Neural cell (in vitro differentiated cells): ENCODE measurements at regions not wholly inside any gene's neighbourhood (a gene's known extent, or its start where the extent isn't known, plus 50 kb on each side); places are given as distances from the start of the nearest gene placed in this dataset.

Source experiments
- EP300 ChIP-seq: fragments of 450-650 bp; conservative IDR thresholded peaks from 2 replicates; pipeline ENCODE4 v1.6.1; 2014; ENCODE audit warnings: antibody characterized with exemption, mild to moderate bottlenecking, moderate library complexity; ENCODE audit not compliant: poor library complexity, severe bottlenecking
- EZH2 ChIP-seq: fragments of 200-600, 300-800 bp; shearing (Covaris generic), sonication (generic); IDR thresholded peaks from 2 replicates; pipeline ENCODE4 v1.6.1; 2014; ENCODE audit warnings: antibody characterized with exemption, low read length, borderline replicate concordance, mild to moderate bottlenecking; ENCODE audit not compliant: insufficient read depth, poor library complexity, severe bottlenecking
- MXI1 ChIP-seq: fragments of 450-650 bp; conservative IDR thresholded peaks from 2 replicates; pipeline ENCODE4 v1.6.1; 2014; ENCODE audit warnings: antibody characterized with exemption, mild to moderate bottlenecking; ENCODE audit not compliant: poor library complexity, severe bottlenecking
- POLR2AphosphoS5 ChIP-seq: IDR thresholded peaks from 2 replicates; pipeline ENCODE4 v1.6.1; 2012
- RAD21 ChIP-seq: fragments of 450-650 bp; conservative IDR thresholded peaks from 2 replicates; pipeline ENCODE4 v1.6.1; 2014; ENCODE audit warnings: antibody characterized with exemption, mild to moderate bottlenecking, moderate library complexity
- SMC3 ChIP-seq: fragments of 450-650 bp; conservative IDR thresholded peaks from 2 replicates; pipeline ENCODE4 v1.6.1; 2014; ENCODE audit warnings: antibody characterized with exemption, mild to moderate bottlenecking, moderate library complexity; ENCODE audit not compliant: poor library complexity
- TAF1 ChIP-seq: IDR thresholded peaks from 2 replicates; pipeline ENCODE4 v1.6.1; 2012; ENCODE audit warnings: low read depth
- TF ChIP-seq, protein P1 (sequence below): fragments of 450-650 bp; IDR thresholded peaks from 2 replicates; pipeline ENCODE4 v1.5.1; 2014; ENCODE audit warnings: antibody characterized with exemption, mild to moderate bottlenecking, moderate library complexity; ENCODE audit not compliant: poor library complexity, severe bottlenecking
- TF ChIP-seq, protein P2 (sequence below): IDR thresholded peaks from 2 replicates; pipeline ENCODE4 v1.6.1; 2012; ENCODE audit warnings: borderline replicate concordance

- TF ChIP-seq EZH2 = no peak
- TF ChIP-seq, protein P1, sequence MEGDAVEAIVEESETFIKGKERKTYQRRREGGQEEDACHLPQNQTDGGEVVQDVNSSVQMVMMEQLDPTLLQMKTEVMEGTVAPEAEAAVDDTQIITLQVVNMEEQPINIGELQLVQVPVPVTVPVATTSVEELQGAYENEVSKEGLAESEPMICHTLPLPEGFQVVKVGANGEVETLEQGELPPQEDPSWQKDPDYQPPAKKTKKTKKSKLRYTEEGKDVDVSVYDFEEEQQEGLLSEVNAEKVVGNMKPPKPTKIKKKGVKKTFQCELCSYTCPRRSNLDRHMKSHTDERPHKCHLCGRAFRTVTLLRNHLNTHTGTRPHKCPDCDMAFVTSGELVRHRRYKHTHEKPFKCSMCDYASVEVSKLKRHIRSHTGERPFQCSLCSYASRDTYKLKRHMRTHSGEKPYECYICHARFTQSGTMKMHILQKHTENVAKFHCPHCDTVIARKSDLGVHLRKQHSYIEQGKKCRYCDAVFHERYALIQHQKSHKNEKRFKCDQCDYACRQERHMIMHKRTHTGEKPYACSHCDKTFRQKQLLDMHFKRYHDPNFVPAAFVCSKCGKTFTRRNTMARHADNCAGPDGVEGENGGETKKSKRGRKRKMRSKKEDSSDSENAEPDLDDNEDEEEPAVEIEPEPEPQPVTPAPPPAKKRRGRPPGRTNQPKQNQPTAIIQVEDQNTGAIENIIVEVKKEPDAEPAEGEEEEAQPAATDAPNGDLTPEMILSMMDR = no peak
- TF ChIP-seq, protein P2, sequence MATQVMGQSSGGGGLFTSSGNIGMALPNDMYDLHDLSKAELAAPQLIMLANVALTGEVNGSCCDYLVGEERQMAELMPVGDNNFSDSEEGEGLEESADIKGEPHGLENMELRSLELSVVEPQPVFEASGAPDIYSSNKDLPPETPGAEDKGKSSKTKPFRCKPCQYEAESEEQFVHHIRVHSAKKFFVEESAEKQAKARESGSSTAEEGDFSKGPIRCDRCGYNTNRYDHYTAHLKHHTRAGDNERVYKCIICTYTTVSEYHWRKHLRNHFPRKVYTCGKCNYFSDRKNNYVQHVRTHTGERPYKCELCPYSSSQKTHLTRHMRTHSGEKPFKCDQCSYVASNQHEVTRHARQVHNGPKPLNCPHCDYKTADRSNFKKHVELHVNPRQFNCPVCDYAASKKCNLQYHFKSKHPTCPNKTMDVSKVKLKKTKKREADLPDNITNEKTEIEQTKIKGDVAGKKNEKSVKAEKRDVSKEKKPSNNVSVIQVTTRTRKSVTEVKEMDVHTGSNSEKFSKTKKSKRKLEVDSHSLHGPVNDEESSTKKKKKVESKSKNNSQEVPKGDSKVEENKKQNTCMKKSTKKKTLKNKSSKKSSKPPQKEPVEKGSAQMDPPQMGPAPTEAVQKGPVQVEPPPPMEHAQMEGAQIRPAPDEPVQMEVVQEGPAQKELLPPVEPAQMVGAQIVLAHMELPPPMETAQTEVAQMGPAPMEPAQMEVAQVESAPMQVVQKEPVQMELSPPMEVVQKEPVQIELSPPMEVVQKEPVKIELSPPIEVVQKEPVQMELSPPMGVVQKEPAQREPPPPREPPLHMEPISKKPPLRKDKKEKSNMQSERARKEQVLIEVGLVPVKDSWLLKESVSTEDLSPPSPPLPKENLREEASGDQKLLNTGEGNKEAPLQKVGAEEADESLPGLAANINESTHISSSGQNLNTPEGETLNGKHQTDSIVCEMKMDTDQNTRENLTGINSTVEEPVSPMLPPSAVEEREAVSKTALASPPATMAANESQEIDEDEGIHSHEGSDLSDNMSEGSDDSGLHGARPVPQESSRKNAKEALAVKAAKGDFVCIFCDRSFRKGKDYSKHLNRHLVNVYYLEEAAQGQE = no peak
- TF ChIP-seq TAF1 = no peak
- no peak for TF ChIP-seq POLR2AphosphoS5
- TF ChIP-seq RAD21 = no peak
- TF ChIP-seq SMC3 = no peak
- TF ChIP-seq EP300 = no peak
- TF ChIP-seq MXI1 = no peak
Measured at GRCh38 chr6:71066153-71066552, 109.3 kb upstream of the B3GAT2 start.
